ENCODE measurements at regions not wholly inside any gene's neighbourhood (a gene's known extent, or its start where the extent isn't known, plus 50 kb on each side); places are given as distances from the start of the nearest gene placed in this dataset.

- DNase-seq = no peak
Measured at GRCh38 chr5:5050801-5051200, 89.3 kb upstream of the ADAMTS16 start.

- no peak for DNase-seq
Measured at GRCh38 chr5:5055712-5056111, 84.4 kb upstream of the ADAMTS16 start.

GRCh38 chr5:5061836-5062235 is 78.3 kb upstream of the ADAMTS16 start:
- no peak for DNase-seq

- DNase-seq = no peak
Measured at GRCh38 chr5:5062525-5063302, 77.4 kb upstream of the ADAMTS16 start.

GRCh38 chr5:5063533-5063953 is 76.6 kb upstream of the ADAMTS16 start:
- no peak for DNase-seq

DNA sequence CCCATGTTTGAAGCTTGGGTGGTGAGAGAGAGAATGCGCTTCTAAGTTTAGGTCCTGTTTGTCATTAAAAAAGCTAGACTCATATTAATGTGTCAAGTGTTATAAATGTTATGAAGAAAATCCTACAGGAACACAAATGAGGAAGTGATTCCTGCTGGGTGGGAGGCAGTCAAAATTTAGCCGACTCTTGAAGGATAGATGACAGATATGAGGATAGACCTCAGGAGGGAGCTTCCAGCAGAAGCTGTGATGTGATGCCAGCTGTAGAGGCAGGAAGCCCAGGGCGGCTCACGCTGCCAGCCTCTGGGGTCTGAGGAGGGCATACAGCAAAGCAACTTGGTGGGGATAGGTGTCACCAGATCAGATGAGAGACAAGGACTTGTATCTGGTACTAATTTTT is 74.7 kb upstream of the ADAMTS16 start:
- no peak for DNase-seq

GRCh38 chr5:5066276-5067186 is 73.6 kb upstream of the ADAMTS16 start:
- DNase-seq = no peak

GRCh38 chr5:5069851-5070250 is 70.3 kb upstream of the ADAMTS16 start:
- DNase-seq = no peak

DNA sequence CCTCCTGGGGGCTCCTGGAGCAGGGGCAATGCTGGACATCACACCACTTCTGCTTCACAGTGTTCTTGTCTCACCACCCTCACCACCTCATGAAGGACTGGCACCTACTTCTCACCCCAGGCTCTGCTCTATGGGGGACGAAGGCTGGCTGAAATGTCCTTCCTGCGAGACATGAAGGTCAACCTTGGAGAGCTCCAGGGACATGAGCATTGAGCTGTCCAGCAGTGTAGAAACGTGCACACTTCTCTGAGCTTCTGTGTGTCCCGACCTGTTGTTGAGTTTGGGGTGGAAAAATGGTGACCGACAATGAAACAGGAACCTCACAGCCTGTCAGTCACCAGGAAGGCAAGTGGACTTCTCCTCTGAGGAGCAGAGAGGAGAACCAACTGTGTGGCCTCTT is 68.6 kb upstream of the ADAMTS16 start:
- no peak for DNase-seq

DNA sequence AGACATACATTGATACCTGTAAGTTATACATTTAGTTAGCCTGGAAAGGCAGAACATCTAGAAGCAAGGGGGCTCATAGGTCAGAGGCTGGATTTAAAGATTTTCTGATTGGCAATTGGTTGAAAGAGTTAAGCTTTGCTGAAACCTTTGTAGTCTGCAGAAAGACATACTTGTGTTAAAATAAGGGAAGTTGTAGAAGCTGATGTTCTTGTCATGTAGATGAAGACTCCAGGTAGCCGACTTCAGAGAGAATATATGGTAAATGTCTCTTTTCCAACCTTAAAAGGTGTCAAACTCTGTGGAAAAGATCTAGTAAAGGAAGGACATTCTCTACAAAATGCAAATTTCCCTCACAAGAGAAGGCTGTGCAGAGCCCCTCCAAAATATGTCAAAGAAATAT is 62.9 kb upstream of the ADAMTS16 start:
- DNase-seq = no peak

DNA sequence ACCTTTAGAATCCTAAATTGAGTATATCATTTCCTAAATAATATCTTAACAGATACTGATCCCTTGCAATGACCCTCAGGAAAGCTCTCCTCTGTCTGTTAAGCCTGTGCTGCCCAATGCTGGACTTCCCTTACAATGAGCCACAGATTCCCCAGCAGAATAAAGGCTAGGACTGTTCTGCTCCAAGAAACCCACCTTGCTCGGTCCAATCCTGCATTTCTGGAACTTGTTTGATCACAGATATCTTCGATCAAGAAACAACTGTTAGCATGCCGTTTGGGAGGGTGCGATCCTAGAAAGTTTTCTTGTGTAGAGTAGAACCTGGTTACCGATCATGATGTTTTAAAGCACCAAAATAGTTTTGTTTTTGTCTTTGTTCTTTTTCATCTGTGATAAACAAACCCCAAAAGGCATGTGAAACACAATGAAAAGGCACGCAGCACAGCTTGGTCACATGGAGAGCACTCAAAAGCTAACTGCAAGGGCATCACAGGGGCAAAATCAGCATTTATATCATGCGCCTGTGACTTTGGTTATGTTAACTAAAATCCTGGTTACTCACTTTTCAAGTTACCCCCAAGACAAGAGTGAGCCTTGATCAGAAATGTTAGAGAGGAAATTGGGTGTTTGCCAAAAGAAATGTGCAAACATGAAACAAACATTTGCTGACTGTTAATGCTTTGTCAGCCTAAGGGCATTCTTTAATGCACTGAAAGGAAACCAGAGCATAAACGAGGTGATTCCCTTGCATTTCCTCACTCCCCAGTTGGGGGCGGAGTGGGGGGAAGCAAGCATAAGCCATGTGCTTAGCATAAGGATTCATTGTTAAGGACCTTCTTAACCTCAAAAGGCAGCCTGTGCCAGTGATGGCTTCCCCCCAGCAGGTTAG is 61.9 kb upstream of the ADAMTS16 start:
- DNase-seq = peak; percentile 11 to 20

- DNase-seq = no peak
Measured at GRCh38 chr5:5079876-5080275, 60.3 kb upstream of the ADAMTS16 start.

DNA sequence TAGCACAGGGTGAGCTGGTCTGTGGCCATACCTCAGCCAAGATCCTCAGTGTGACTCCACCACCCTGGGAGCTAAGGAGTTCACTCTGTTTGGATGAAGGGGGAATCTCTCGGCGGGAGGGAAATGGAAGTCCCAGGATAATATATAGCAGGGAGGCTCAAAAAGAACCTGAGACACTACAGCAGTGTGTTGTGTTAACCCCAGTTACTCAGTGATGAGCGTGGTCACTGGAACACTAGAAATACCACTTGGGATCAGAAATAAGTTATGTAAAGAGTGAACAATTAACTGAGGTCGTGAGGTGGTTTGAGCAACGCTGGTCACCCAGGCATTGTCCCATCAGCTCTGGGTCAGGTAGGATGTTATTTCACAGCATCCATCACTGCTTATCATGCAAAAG is 59.3 kb upstream of the ADAMTS16 start:
- no peak for DNase-seq

DNA sequence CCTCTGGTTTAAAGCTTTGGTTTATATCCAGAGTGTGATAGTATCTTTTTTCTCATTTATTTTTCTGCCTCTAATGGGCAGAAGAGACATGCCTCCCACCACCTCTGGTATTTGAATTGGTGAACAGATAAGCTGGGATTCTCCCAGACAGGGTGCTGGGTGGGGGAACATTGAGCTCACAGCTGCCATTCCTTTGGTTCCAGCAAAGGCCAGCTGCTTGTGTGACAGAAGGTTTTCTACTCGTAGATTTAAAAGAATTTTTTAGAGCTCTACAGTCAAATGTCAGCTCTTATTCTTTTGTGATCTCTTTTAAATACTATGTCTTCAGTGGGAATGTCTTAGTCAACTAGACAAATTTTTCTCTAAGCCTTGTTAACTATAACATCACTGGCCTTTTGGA is 54.7 kb upstream of the ADAMTS16 start:
- DNase-seq = no peak

- DNase-seq = no peak
Measured at GRCh38 chr5:5089895-5090649, 50.1 kb upstream of the ADAMTS16 start.

All from right lung (tissue), 2 donors.